LNCaP clone FGC (cell line): ENCODE measurements at regions not wholly inside any gene's neighbourhood (a gene's known extent, or its start where the extent isn't known, plus 50 kb on each side); places are given as distances from the start of the nearest gene placed in this dataset.

ENCODE experiments used
- DNase-seq: peaks from one replicate; pipeline ENCODE4 v3.0.0-alpha.2; 2011; ENCODE audit warnings: low read depth
- H3K4me3 ChIP-seq: 2 replicates; pipeline ENCODE4 v1.5.1; 2011; ENCODE audit warnings: mild to moderate bottlenecking, low read depth, low read length, control low read depth
- TF ChIP-seq, protein P1 (sequence below): IDR thresholded peaks from 2 replicates; pipeline ENCODE4 v1.5.1; 2012; ENCODE audit warnings: mild to moderate bottlenecking; ENCODE audit not compliant: control insufficient read depth, insufficient read depth; ENCODE audit errors: extremely low read depth

DNA sequence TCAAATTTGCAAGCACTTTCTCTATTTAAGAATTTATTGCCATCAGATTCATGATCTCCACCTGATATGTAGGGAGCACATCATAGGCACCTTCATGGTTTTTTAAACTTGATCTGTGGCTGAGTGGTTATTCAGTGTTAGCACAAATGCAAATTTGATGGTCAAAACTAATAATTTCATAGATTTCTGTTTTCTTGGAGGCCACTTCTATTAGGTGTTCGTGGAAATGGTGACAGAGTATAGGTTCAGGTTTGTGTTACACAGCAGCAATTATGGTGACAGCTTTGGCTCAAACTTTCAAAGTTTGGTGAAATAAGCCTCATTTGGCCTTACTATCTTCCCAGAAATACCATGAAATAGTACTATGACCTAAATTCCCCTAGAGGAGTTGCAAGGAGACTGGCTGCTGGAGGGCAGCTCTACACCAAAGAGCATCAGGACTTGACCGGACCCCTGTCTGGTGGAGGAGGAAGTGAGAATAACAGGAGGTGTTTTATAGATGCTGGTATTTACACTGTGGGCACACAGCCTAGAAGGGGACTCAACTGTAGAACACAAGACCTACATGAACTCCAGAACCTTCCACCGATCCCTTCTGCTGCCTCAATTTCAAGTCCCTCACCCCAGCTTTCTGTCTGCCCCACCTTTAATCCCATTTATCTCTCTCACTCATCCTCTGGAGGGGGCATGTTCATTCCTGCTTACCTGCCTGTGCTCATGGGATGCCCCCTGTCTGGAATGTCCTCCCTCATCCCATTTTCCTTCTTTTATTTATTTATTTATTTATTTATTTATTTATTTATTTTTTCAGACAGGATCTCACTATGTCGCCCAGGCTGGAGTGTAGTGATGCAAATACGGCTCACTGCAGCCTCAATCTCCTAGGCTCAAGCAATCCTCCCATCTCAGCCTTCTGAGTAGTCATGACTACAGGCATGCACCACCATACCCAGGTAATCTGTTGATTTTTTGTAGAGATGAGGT, 132.9 kb upstream of the SIX2 start:
- DNase-seq, result peak; percentile 4
- no peak overlapping the region for H3K4me3 ChIP-seq
- TF ChIP-seq, protein P1, sequence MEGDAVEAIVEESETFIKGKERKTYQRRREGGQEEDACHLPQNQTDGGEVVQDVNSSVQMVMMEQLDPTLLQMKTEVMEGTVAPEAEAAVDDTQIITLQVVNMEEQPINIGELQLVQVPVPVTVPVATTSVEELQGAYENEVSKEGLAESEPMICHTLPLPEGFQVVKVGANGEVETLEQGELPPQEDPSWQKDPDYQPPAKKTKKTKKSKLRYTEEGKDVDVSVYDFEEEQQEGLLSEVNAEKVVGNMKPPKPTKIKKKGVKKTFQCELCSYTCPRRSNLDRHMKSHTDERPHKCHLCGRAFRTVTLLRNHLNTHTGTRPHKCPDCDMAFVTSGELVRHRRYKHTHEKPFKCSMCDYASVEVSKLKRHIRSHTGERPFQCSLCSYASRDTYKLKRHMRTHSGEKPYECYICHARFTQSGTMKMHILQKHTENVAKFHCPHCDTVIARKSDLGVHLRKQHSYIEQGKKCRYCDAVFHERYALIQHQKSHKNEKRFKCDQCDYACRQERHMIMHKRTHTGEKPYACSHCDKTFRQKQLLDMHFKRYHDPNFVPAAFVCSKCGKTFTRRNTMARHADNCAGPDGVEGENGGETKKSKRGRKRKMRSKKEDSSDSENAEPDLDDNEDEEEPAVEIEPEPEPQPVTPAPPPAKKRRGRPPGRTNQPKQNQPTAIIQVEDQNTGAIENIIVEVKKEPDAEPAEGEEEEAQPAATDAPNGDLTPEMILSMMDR, result no peak

DNA sequence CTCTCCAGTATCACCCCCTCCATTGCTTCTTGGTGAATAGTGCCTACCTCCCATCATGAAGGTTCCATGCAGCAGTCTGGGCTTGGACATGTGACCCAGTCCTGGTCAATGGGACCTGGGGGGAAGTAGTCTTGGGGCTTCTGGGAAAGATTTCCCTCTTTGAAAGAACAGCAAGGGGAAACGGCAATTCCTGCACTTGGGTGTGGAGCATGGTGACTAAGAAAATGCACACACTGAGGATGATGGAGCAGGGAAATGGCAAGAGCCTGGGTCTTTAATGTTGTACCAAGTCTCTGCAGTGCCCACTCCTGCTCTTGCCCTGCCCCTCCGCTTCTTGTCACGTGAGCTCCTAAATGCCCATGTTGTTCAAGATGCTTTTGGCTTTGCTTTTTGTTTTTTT, 131.4 kb upstream of the SIX2 start:
- DNase-seq, result no peak
- no peak overlapping the region for H3K4me3 ChIP-seq
- TF ChIP-seq, protein P1, result no peak

DNA sequence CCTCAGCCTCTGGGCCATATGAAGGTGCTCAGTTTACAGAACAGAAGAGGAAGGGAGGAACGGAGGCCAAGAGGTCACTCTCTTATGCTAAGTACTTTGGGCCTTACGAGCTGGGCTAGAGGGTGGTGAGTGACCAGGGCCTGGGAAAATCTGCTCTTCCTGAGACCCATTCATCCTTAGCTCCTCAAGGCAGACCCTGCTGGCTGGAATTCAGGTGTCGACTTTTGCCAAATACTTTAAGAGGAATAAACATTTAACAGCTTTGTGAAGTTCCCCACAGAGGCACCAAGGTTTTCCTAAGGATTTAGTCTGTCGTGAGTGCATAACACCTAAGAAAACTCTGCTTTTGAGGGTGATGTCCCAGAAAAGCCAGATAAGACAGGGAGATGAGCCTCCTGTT, 129.7 kb upstream of the SIX2 start:
- H3K4me3 ChIP-seq, result no peak overlapping the region
- TF ChIP-seq, protein P1, result no peak
- no peak for DNase-seq

DNA sequence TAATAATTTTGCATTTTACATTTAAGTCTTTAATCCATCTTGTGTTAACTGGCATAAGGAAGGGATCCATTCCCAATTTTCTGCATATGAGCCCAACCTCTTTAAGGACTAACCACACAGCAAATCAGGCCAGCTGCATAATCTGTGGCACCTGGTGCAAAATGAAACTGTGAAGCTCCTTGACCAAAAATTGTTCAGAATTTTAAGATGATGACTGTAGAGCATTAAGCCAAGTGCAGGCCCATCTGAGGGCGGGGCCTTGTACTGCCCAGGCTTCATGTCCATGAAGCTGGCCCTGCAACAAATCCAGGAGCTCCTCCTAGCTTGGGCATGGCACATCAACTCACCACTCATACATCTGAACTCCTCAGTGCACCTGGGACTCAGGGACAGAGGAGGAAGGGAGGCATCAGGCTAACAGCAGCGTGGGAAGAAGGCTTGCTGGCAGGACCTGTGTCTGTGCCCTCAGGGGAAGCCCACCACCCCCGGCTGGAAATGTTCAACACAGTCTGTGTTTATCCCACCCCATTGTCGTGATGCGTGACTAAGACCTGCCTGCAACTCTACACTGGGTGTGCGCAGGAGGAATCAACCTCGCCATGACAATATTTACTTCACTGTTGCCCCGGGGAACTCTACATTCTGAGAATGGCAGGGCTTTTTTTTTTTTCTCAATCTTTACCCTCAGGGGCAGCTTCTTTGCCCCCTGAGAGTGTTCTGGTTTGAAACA, 128.9 kb upstream of the SIX2 start:
- TF ChIP-seq, protein P1, result no peak
- DNase-seq, result no peak
- no peak overlapping the region for H3K4me3 ChIP-seq

DNA sequence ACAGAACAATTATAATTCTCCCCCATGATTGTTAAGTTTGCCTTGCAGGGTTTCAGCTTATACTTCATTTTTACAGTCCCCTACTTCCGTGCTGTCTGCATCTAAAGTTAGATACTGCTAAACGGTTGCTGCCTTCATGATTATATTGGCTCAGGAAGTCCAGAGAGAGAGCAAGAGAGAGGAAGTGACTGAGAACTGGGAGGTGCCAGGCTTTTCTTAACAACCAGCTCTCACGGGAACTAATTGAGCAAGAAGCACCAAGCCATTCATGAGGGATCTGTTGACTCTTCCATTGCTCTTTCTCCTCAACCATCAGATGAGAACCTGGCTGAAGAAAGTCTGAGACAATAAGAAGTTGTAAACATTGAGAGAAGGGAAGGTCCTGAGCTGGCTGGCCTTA, 125.5 kb upstream of the SIX2 start:
- no peak for DNase-seq
- no peak overlapping the region for H3K4me3 ChIP-seq
- TF ChIP-seq, protein P1, result no peak

DNA sequence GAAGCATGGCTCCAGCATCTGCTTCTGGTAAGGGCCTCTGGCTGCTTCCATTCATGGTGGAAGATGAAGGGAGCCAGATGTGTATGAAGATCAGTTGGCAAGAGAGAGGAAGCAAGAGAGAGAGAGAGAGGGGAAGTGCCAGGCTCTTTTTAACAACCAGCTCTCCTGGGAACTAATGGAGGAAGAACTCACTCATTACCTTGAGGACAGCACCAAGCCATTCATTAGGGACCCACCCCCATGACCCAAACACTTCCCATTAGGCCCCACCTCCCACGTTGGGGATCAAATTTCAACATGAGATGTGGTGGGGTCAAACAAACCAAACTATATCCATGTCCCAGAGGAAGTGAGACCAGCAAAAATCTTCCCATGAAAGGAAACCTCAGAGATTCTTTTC, 124.8 kb upstream of the SIX2 start:
- TF ChIP-seq, protein P1, result no peak
- H3K4me3 ChIP-seq, result no peak overlapping the region
- no peak for DNase-seq
